ENCODE measurements at regions not wholly inside any gene's neighbourhood (a gene's known extent, or its start where the extent isn't known, plus 50 kb on each side); places are given as distances from the start of the nearest gene placed in this dataset.

DNA sequence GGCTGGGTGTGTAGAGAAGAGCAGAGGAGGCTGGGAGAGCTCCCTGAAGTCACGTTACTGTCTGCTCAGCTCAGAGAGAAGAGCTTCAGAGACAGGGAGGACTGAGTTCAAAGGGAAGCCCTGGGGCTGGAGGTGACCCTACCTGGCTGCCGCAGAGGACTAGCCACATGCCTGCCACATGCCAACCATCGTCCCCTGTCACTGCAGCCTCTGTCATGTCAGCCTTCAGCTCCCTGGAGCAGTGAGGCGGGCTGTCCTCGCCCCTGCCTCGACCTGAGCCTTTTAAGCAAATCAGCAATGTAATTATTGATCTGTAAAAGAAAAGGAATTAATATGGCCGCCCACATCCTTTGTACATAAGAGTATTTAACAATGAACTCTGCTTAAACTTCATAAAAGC, 89.3 kb upstream of the RET start:
- Histone ChIP-seq H3K9me3 (ENCODE audit: insufficient read depth, low read depth, low read length) (peaks cover 4% of the 10 kb centered on the region), H3K9ac (ENCODE audit: low read length) (no peak overlapping the region), H4K91ac (ENCODE audit: low read depth, low read length) (no peak overlapping the region), H3K4me2 (ENCODE audit: low read length) (no peak overlapping the region), H3K4ac (ENCODE audit: low read depth, low read length) (no peak overlapping the region), H3K23ac (ENCODE audit: low read length) (no peak overlapping the region), H4K8ac (ENCODE audit: low read depth, low read length) (no peak overlapping the region), H3K18ac (ENCODE audit: low read length) (no peak overlapping the region), H3K79me1 (ENCODE audit: low read length) (no peaks in the 10 kb centered on the region), H2BK120ac (ENCODE audit: insufficient read depth, low read length, poor library complexity) (no peak overlapping the region), H3K14ac (ENCODE audit: low read length) (no peak overlapping the region), H3K4me1 (ENCODE audit: control insufficient read depth in 1 of 2, insufficient read depth in 2 of 2, low read length in 2 of 2) (no peaks in the 10 kb centered on the region), H3K27me3 (ENCODE audit: insufficient read depth, low read length) (no peaks in the 10 kb centered on the region), H3K36me3 (ENCODE audit: control insufficient read depth in 1 of 2, insufficient read depth in 2 of 2, low read length in 2 of 2) (no peaks in the 10 kb centered on the region), H2BK12ac (ENCODE audit: low read length) (no peak overlapping the region), H4K12ac (ENCODE audit: low read depth, low read length) (no peak overlapping the region), H3K79me2 (ENCODE audit: control insufficient read depth, insufficient read depth, low read length, poor library complexity) (no peaks in the 10 kb centered on the region), H2AK5ac (ENCODE audit: low read length) (no peak overlapping the region), H2BK5ac (ENCODE audit: low read depth, low read length, poor library complexity) (no peak overlapping the region), H3K4me3 (ENCODE audit: low read depth, low read length) (no peak overlapping the region), H2AFZ (ENCODE audit: insufficient read depth, low read length, poor library complexity) (no peak overlapping the region), H3K27ac (ENCODE audit: low read depth, low read length) (no peak overlapping the region)
- peak in 1 of 2 donors; percentile 44 for DNase-seq
- WGBS (ENCODE audit: extremely low coverage, insufficient coverage, insufficient read length): no CpG with 5 or more reads among the region's 7 CpGs

DNA sequence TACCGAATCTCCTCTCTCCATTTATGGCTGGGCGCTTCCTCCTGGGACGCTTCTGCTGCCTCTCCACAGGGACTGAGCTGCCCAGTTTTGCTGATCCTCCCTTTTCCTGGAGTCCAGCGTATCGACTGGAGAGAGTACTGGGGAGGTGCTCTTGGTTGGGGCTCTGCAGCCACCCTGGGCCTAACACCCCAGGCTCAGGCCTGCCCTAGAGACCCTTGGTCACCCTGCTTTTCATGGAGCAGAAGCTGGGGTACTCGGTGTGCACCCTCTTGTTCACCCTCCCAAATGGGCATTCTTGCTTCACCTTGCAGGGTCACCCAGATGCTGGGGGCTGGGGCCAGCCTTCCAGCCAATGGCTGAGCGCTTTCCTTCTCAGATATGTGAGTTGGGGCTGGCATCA, 88.8 kb upstream of the RET start:
- no peak for DNase-seq
- Histone ChIP-seq H4K91ac (ENCODE audit: low read depth, low read length) (no peak overlapping the region), H3K79me1 (ENCODE audit: low read length) (no peaks in the 10 kb centered on the region), H2AK5ac (ENCODE audit: low read length) (no peak overlapping the region), H2AFZ (ENCODE audit: insufficient read depth, low read length, poor library complexity) (no peak overlapping the region), H3K4me2 (ENCODE audit: low read length) (no peak overlapping the region), H4K12ac (ENCODE audit: low read depth, low read length) (no peak overlapping the region), H3K9me3 (ENCODE audit: insufficient read depth, low read depth, low read length) (peaks cover 3% of the 10 kb centered on the region), H2BK12ac (ENCODE audit: low read length) (no peak overlapping the region), H3K18ac (ENCODE audit: low read length) (no peak overlapping the region), H3K23ac (ENCODE audit: low read length) (no peak overlapping the region), H3K36me3 (ENCODE audit: control insufficient read depth in 1 of 2, insufficient read depth in 2 of 2, low read length in 2 of 2) (no peaks in the 10 kb centered on the region), H3K79me2 (ENCODE audit: control insufficient read depth, insufficient read depth, low read length, poor library complexity) (no peaks in the 10 kb centered on the region), H3K27me3 (ENCODE audit: insufficient read depth, low read length) (no peaks in the 10 kb centered on the region), H3K27ac (ENCODE audit: low read depth, low read length) (no peak overlapping the region), H4K8ac (ENCODE audit: low read depth, low read length) (no peak overlapping the region), H3K9ac (ENCODE audit: low read length) (no peak overlapping the region), H3K4ac (ENCODE audit: low read depth, low read length) (no peak overlapping the region), H2BK120ac (ENCODE audit: insufficient read depth, low read length, poor library complexity) (no peak overlapping the region), H3K14ac (ENCODE audit: low read length) (no peak overlapping the region), H2BK5ac (ENCODE audit: low read depth, low read length, poor library complexity) (no peak overlapping the region), H3K4me3 (ENCODE audit: low read depth, low read length) (no peak overlapping the region), H3K4me1 (ENCODE audit: control insufficient read depth in 1 of 2, insufficient read depth in 2 of 2, low read length in 2 of 2) (no peaks in the 10 kb centered on the region)
- no CpG with 5 or more reads among the region's 7 CpGs for WGBS (ENCODE audit: extremely low coverage, insufficient coverage, insufficient read length)

DNA sequence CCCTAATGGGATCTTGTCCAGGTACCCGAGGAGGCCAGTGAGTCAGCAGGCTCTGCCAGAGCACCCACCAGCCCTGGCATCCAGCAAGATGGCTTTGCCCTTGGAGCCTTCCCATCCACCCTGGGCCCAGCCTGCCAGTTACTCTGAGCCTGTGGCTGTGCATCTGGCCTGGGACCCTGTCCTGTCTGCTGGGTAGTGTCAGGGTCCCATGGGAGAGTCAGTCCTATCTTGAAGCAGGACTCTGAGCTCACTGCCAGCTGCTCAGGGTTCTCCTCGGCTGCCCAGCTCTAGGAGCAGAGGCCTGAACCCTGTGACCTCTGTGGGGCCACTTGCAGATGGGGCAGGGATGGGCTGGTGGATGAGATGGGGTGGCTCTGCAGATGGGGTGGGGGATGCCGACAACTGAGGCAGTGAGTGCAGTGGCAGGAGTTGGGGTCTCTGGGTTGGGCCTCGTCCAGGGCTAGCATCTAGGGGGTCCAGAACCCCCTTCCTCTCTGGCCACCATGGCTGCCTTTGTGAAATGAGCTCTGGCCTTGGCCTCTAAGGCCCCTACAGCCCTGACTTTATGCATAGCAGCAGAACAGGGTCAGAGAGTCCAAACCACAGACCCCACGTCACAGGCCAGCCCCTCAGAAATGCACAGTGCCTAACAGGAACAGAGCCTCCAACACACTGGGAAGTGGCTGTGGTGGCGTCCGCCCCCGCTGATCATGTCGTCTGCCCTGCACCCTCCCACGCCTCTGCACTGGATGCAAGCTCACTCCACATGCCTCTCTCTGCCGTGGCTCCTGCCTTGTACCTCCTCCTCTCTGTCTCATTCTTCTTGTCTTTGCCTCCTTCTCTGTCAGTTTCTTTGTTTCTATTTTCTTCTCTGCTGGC, 88.1 kb upstream of the RET start:
- H2BK12ac ChIP-seq (ENCODE audit: low read length): no peak overlapping the region
- H4K12ac ChIP-seq (ENCODE audit: low read depth, low read length): no peak overlapping the region
- H3K4ac ChIP-seq (ENCODE audit: low read depth, low read length): no peak overlapping the region
- H2AFZ ChIP-seq (ENCODE audit: insufficient read depth, low read length, poor library complexity): no peak overlapping the region
- no peak overlapping the region for H3K18ac ChIP-seq (ENCODE audit: low read length)
- no peak overlapping the region for H4K91ac ChIP-seq (ENCODE audit: low read depth, low read length)
- H3K36me3 ChIP-seq (ENCODE audit: control insufficient read depth in 1 of 2, insufficient read depth in 2 of 2, low read length in 2 of 2): no peaks in the 10 kb centered on the region
- no peak overlapping the region for H3K14ac ChIP-seq (ENCODE audit: low read length)
- no peak overlapping the region for H3K23ac ChIP-seq (ENCODE audit: low read length)
- no peak overlapping the region for H2BK120ac ChIP-seq (ENCODE audit: insufficient read depth, low read length, poor library complexity)
- H4K8ac ChIP-seq (ENCODE audit: low read depth, low read length): no peak overlapping the region
- no peak overlapping the region for H3K9ac ChIP-seq (ENCODE audit: low read length)
- H3K9me3 ChIP-seq (ENCODE audit: insufficient read depth, low read depth, low read length): peaks cover 3% of the 10 kb centered on the region
- H3K4me1 ChIP-seq (ENCODE audit: control insufficient read depth in 1 of 2, insufficient read depth in 2 of 2, low read length in 2 of 2): no peaks in the 10 kb centered on the region
- no peak overlapping the region for H3K4me3 ChIP-seq (ENCODE audit: low read depth, low read length)
- no peak overlapping the region for H3K4me2 ChIP-seq (ENCODE audit: low read length)
- no peaks in the 10 kb centered on the region for H3K79me2 ChIP-seq (ENCODE audit: control insufficient read depth, insufficient read depth, low read length, poor library complexity)
- H3K27me3 ChIP-seq (ENCODE audit: insufficient read depth, low read length): no peaks in the 10 kb centered on the region
- DNase-seq: no peak
- no peak overlapping the region for H2BK5ac ChIP-seq (ENCODE audit: low read depth, low read length, poor library complexity)
- no peak overlapping the region for H3K27ac ChIP-seq (ENCODE audit: low read depth, low read length)
- no peaks in the 10 kb centered on the region for H3K79me1 ChIP-seq (ENCODE audit: low read length)
- no peak overlapping the region for H2AK5ac ChIP-seq (ENCODE audit: low read length)
- WGBS (ENCODE audit: extremely low coverage, insufficient coverage, insufficient read length): no CpG with 5 or more reads among the region's 11 CpGs

DNA sequence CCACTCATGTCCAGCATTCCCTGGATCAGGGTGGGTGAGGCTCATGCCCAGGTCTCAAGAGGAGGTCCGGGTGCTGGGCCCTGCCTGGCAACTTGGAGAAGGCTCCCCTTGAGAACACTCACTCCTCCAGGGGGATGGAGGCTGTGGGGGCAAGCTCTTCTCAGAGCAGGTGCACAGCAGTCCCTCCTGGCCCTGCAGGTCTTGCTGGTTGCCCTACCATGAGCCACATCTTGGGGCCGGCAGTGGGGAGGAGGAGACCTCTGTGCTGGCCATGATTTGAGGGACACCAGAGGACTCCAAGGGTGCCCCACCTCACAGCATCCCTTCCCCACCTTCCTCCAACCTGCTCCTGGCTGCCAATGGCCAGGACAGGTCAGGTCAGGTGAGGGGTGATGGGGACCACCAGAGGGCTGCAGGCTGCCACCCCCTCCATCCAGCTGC, 87.4 kb upstream of the RET start:
- Histone ChIP-seq H4K8ac (ENCODE audit: low read depth, low read length) (no peak overlapping the region), H2BK120ac (ENCODE audit: insufficient read depth, low read length, poor library complexity) (no peak overlapping the region), H3K79me2 (ENCODE audit: control insufficient read depth, insufficient read depth, low read length, poor library complexity) (no peaks in the 10 kb centered on the region), H3K18ac (ENCODE audit: low read length) (no peak overlapping the region), H3K4me1 (ENCODE audit: control insufficient read depth in 1 of 2, insufficient read depth in 2 of 2, low read length in 2 of 2) (no peaks in the 10 kb centered on the region), H3K4me3 (ENCODE audit: low read depth, low read length) (no peak overlapping the region), H3K14ac (ENCODE audit: low read length) (no peak overlapping the region), H3K9ac (ENCODE audit: low read length) (no peak overlapping the region), H3K9me3 (ENCODE audit: insufficient read depth, low read depth, low read length) (peaks cover 3% of the 10 kb centered on the region), H2BK12ac (ENCODE audit: low read length) (no peak overlapping the region), H2AFZ (ENCODE audit: insufficient read depth, low read length, poor library complexity) (no peak overlapping the region), H4K91ac (ENCODE audit: low read depth, low read length) (no peak overlapping the region), H2BK5ac (ENCODE audit: low read depth, low read length, poor library complexity) (no peak overlapping the region), H3K23ac (ENCODE audit: low read length) (no peak overlapping the region), H2AK5ac (ENCODE audit: low read length) (no peak overlapping the region), H3K27ac (ENCODE audit: low read depth, low read length) (no peak overlapping the region), H3K36me3 (ENCODE audit: control insufficient read depth in 1 of 2, insufficient read depth in 2 of 2, low read length in 2 of 2) (no peaks in the 10 kb centered on the region), H3K27me3 (ENCODE audit: insufficient read depth, low read length) (no peaks in the 10 kb centered on the region), H3K4ac (ENCODE audit: low read depth, low read length) (no peak overlapping the region), H4K12ac (ENCODE audit: low read depth, low read length) (no peak overlapping the region), H3K79me1 (ENCODE audit: low read length) (no peaks in the 10 kb centered on the region), H3K4me2 (ENCODE audit: low read length) (no peak overlapping the region)
- no peak for DNase-seq
- no CpG with 5 or more reads among the region's 2 CpGs for WGBS (ENCODE audit: extremely low coverage, insufficient coverage, insufficient read length)

Measured in trophoblast cell (in vitro differentiated cells and primary cell).